Testis (tissue), 2 donors: ENCODE measurements at regions not wholly inside any gene's neighbourhood (a gene's known extent, or its start where the extent isn't known, plus 50 kb on each side); places are given as distances from the start of the nearest gene placed in this dataset.

ENCODE experiments used
- DNase-seq: peaks from one replicate; pipeline ENCODE4 v3.0.0-alpha.2; 2019
- H3K27ac ChIP-seq, 2 donors: fragments of 200-600 bp; sonication (generic); one replicate each; pipeline ENCODE4 v1.5.1; 2019
- H3K27me3 ChIP-seq: fragments of 200-600 bp; sonication (generic); one replicate; pipeline ENCODE4 v1.5.1; 2019
- H3K36me3 ChIP-seq: fragments of 200-600 bp; sonication (generic); one replicate; pipeline ENCODE4 v1.5.1; 2017; ENCODE audit warnings: low read depth; ENCODE audit errors: missing control alignments
- H3K4me1 ChIP-seq: fragments of 200-600 bp; sonication (generic); one replicate; pipeline ENCODE4 v1.5.1; 2019
- H3K4me3 ChIP-seq, 2 donors: fragments of 200-600 bp; sonication (generic); one replicate each; pipeline ENCODE4 v1.5.1; 2017 to 2019
- H3K9me3 ChIP-seq: fragments of 200-600 bp; sonication (generic); one replicate; pipeline ENCODE4 v1.5.1; 2017
- POLR2A ChIP-seq: fragments of 450-650 bp; IDR thresholded peaks from one replicate; pipeline ENCODE4 v1.6.1; 2017; ENCODE audit warnings: antibody characterized with exemption, mild to moderate bottlenecking, moderate library complexity
- WGBS, 2 donors: methylation state at CpG; one replicate each; pipeline ENCODE4 v1.1.5; 2018; 5-methylcytosine and 5-hydroxymethylcytosine counted together
- intact Hi-C: fragments of 100-400 bp; cut with DNase I; formaldehyde crosslinking; loops from one replicate; pipeline ENCODE4 v1.15.1; 2023; ENCODE audit warnings: low total_unique reads
- TF ChIP-seq, protein P1 (sequence below), 3 experiments: fragments of 450-650 bp in 2 of 3; fragments of 200-600 bp in 1 of 3; sonication (generic) in 1 of 3; IDR thresholded peaks; one replicate each; pipeline ENCODE4 v1.5.1; 2016 to 2019; ENCODE audit warnings: antibody characterized with exemption in 3 of 3, mild to moderate bottlenecking in 2 of 3, moderate library complexity in 1 of 3

DNA sequence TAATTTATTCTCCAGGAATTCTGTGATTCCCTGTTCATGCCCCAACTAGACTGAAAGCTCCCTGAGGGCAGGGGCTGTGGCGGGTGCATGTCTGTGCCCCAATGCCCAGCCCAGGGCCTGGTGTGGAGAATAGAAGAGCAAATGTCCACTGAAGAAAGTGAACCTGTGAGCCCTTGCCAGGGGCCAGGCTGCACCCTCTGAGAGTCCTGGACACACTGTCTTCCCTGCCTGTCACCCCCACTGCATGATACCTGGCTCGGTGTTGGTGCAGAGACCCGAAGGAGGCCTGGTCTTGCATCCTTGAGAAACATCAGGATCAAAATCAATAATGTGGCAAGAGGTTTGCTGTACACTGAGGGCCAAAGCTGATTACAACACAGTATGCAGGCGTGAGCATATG, 69.8 kb upstream of the RUNX3 start:
- Histone ChIP-seq H3K27me3 (no peaks in the 10 kb centered on the region), H3K4me1 (no peaks in the 10 kb centered on the region), H3K9me3 (no peaks in the 10 kb centered on the region), H3K27ac (no peak overlapping the region), H3K4me3 (no peak overlapping the region), H3K36me3 (no peaks in the 10 kb centered on the region)
- TF ChIP-seq, protein P1, sequence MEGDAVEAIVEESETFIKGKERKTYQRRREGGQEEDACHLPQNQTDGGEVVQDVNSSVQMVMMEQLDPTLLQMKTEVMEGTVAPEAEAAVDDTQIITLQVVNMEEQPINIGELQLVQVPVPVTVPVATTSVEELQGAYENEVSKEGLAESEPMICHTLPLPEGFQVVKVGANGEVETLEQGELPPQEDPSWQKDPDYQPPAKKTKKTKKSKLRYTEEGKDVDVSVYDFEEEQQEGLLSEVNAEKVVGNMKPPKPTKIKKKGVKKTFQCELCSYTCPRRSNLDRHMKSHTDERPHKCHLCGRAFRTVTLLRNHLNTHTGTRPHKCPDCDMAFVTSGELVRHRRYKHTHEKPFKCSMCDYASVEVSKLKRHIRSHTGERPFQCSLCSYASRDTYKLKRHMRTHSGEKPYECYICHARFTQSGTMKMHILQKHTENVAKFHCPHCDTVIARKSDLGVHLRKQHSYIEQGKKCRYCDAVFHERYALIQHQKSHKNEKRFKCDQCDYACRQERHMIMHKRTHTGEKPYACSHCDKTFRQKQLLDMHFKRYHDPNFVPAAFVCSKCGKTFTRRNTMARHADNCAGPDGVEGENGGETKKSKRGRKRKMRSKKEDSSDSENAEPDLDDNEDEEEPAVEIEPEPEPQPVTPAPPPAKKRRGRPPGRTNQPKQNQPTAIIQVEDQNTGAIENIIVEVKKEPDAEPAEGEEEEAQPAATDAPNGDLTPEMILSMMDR (IDR thresholded peaks at IDR 0.05): no peak
- no peak for DNase-seq
- WGBS, 2 donors: 83 to 93% methylated on average over 3 to 4 of the region's 4 CpGs
- intact Hi-C loops: no loop called here

GRCh38 chr1:24999426-24999825, 69.3 kb upstream of the RUNX3 start:
- H3K9me3 ChIP-seq: no peaks in the 10 kb centered on the region
- DNase-seq: no peak
- intact Hi-C loops: no loop called here
- TF ChIP-seq POLR2A: no peak
- TF ChIP-seq, protein P1 (IDR thresholded peaks at IDR 0.05): no peak
- WGBS, 2 donors: 76 to 84% methylated on average over 10 of the region's 10 CpGs
- H3K36me3 ChIP-seq: no peaks in the 10 kb centered on the region
- H3K4me1 ChIP-seq: no peaks in the 10 kb centered on the region
- H3K4me3 ChIP-seq: no peak overlapping the region
- H3K27ac ChIP-seq: no peak overlapping the region
- no peaks in the 10 kb centered on the region for H3K27me3 ChIP-seq

- Histone ChIP-seq H3K27ac (no peak overlapping the region), H3K36me3 (no peaks in the 10 kb centered on the region), H3K9me3 (no peaks in the 10 kb centered on the region), H3K4me3 (no peak overlapping the region), H3K4me1 (no peaks in the 10 kb centered on the region), H3K27me3 (no peaks in the 10 kb centered on the region)
- WGBS, 2 donors: 81 to 85% methylated on average over 10 to 12 of the region's 12 CpGs
- no peak for TF ChIP-seq POLR2A
- intact Hi-C loops: no loop called here
- DNase-seq: no peak
Observed at GRCh38 chr1:24998563-24999245, 68.6 kb upstream of the RUNX3 start.

DNA sequence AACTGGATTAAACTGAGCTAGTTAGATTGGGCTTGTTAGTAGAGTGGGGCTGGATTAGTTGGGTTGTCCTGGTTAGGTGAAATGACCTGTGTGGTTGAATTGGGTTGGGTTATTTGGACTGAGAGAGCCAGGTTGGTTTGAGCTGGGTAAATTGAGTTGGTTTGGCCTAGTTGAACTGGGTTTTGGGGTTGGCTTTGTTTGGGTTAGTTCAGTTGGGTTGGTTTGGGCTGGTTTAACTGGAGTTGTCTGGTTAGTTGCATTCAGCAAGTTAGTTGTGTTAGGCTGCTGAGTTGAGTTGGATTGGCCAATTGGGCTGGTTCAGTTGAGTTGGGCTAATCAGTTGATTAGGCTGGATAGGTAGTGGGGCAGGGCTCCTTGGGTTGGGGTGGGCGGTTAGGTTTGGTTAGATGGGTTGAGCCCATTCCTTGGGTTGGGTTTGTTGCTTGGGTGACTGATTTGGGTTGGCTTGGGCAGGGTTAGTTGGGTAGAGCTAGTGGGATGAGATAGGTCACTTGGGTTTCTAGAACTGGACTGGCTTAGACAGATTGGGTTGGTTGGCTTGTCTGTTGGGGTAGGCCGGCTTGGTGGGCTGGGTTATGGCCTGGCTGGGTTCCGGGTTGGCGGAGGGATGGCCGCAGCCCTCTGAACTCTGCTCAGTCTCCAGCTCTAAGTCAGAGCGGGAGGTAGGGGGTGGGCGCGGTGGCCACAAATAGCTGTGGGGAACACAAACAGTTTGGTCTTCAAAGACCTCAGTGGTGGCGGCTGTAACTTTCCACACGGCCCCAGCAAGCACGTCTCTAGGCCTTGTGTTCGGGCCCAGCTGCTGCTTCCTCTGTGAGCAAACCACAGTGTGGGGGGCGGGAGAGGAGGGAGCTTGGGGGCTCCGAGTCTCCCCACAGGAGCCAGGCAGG, 67.2 kb upstream of the RUNX3 start:
- H3K36me3 ChIP-seq: no peaks in the 10 kb centered on the region
- no peak for DNase-seq
- TF ChIP-seq, protein P1 (IDR thresholded peaks at IDR 0.05): no peak
- TF ChIP-seq POLR2A: no peak
- no peak overlapping the region for H3K27ac ChIP-seq
- WGBS, 2 donors: 87 to 100% methylated on average over 3 to 14 of the region's 14 CpGs
- H3K4me3 ChIP-seq: no peak overlapping the region
- H3K4me1 ChIP-seq: no peaks in the 10 kb centered on the region
- intact Hi-C loops: no loop called here
- no peaks in the 10 kb centered on the region for H3K9me3 ChIP-seq
- no peaks in the 10 kb centered on the region for H3K27me3 ChIP-seq

GRCh38 chr1:24996456-24996855, 66.4 kb upstream of the RUNX3 start:
- Histone ChIP-seq H3K27ac (no peak overlapping the region), H3K9me3 (no peaks in the 10 kb centered on the region), H3K4me1 (no peaks in the 10 kb centered on the region), H3K4me3 (no peak overlapping the region), H3K36me3 (no peaks in the 10 kb centered on the region), H3K27me3 (no peaks in the 10 kb centered on the region)
- intact Hi-C loops: no loop called here
- WGBS, 2 donors: 88 to 90% methylated on average over 2 to 5 of the region's 5 CpGs
- no peak for DNase-seq
- TF ChIP-seq, protein P1 (IDR thresholded peaks at IDR 0.05): no peak
- TF ChIP-seq POLR2A: no peak
